GM23338 (cell line): ENCODE measurements at regions not wholly inside any gene's neighbourhood (a gene's known extent, or its start where the extent isn't known, plus 50 kb on each side); places are given as distances from the start of the nearest gene placed in this dataset.

Experiments
- ATAC-seq: fragments of 200-7000 bp; cut with Tn5 transposase; 3 replicates; pipeline ENCODE4 v1.9.1; 2020
- DNase-seq: peaks from one replicate; pipeline ENCODE4 v3.0.0-alpha.2; 2015; ENCODE audit warnings: low spot score
- H2AFZ ChIP-seq: fragments of 200-600 bp; sonication (generic); 2 replicates; pipeline ENCODE4 v1.8.0; 2016; ENCODE audit warnings: antibody characterized with exemption, mild to moderate bottlenecking, moderate library complexity
- H3F3A ChIP-seq: fragments of 200-600 bp; sonication (generic); replicated peaks from 2 replicates; pipeline ENCODE4 v1.8.0; 2017; ENCODE audit warnings: antibody characterized with exemption, mixed run types, low read depth
- H3K27ac ChIP-seq: fragments of 200-600 bp; sonication (generic); 2 replicates; pipeline ENCODE4 v1.6.1; 2016; ENCODE audit warnings: low read depth
- H3K27me3 ChIP-seq: fragments of 200-600 bp; sonication (generic); 2 replicates; pipeline ENCODE4 v1.8.0; 2016; ENCODE audit warnings: mild to moderate bottlenecking, mixed run types, moderate library complexity; ENCODE audit not compliant: insufficient read depth
- H3K36me3 ChIP-seq: fragments of 200-600 bp; sonication (generic); 2 replicates; pipeline ENCODE4 v1.8.0; 2016; ENCODE audit warnings: mild to moderate bottlenecking; ENCODE audit not compliant: insufficient read depth
- H3K4me1 ChIP-seq: fragments of 200-600 bp; sonication (generic); 2 replicates; pipeline ENCODE4 v1.8.0; 2016; ENCODE audit warnings: mild to moderate bottlenecking, moderate library complexity; ENCODE audit not compliant: insufficient read depth
- H3K4me2 ChIP-seq: fragments of 200-600 bp; sonication (generic); 2 replicates; pipeline ENCODE4 v1.7.1; 2017; ENCODE audit warnings: mixed run types
- H3K4me3 ChIP-seq: fragments of 200-600 bp; sonication (generic); 2 replicates; pipeline ENCODE4 v1.6.1; 2016; ENCODE audit warnings: mixed run types
- H3K79me2 ChIP-seq: fragments of 200-600 bp; sonication (generic); replicated peaks from 2 replicates; pipeline ENCODE4 v1.8.0; 2017; ENCODE audit warnings: mild to moderate bottlenecking; ENCODE audit not compliant: insufficient read depth
- H3K9me2 ChIP-seq: fragments of 200-600 bp; sonication (generic); 2 replicates; pipeline ENCODE4 v1.8.0; 2017; ENCODE audit not compliant: insufficient read depth
- H4K20me1 ChIP-seq: fragments of 200-600 bp; sonication (generic); replicated peaks from 2 replicates; pipeline ENCODE4 v1.8.0; 2017; ENCODE audit warnings: mild to moderate bottlenecking; ENCODE audit not compliant: insufficient read depth
- H3K27ac Mint-ChIP-seq: 2 replicates; pipeline ENCODE4 v1.8.0; 2020; ENCODE audit warnings: inconsistent platforms, mild to moderate bottlenecking, moderate library complexity, mixed read lengths
- H3K27me3 Mint-ChIP-seq: 3 replicates; pipeline ENCODE4 v1.8.0; 2022; ENCODE audit warnings: low read depth, mild to moderate bottlenecking, moderate library complexity, mixed read lengths, inconsistent platforms; ENCODE audit not compliant: insufficient read depth, poor library complexity
- H3K36me3 Mint-ChIP-seq: 3 replicates; pipeline ENCODE4 v1.8.0; 2021; ENCODE audit warnings: low read depth, mild to moderate bottlenecking, inconsistent platforms, moderate library complexity, mixed read lengths
- H3K4me1 Mint-ChIP-seq: 3 replicates; pipeline ENCODE4 v1.8.0; 2020; ENCODE audit warnings: mild to moderate bottlenecking, inconsistent platforms, mixed read lengths
- H3K4me3 Mint-ChIP-seq: 3 replicates; pipeline ENCODE4 v1.8.0; 2021; ENCODE audit warnings: moderate library complexity, mild to moderate bottlenecking, inconsistent platforms, mixed read lengths
- H3K9me3 Mint-ChIP-seq: 3 replicates; pipeline ENCODE4 v1.8.0; 2020; ENCODE audit warnings: moderate library complexity, mild to moderate bottlenecking, inconsistent platforms, mixed read lengths
- CREB1 ChIP-seq: fragments of 250-450 bp; sonication (Bioruptor Pico); IDR thresholded peaks from 2 replicates; pipeline ENCODE4 v1.5.0; 2020; ENCODE audit warnings: low read depth, mild to moderate bottlenecking, moderate library complexity
- CTCF ChIP-seq, 2 experiments: fragments of 200-600 bp in 1 of 2; sonication (generic) in 1 of 2; conservative IDR thresholded peaks; 2 replicates each; pipeline versions ENCODE4 v1.5.1 to v1.6.1; 2016 to 2017; ENCODE audit warnings: antibody characterized with exemption in 2 of 2, low read depth in 2 of 2, mild to moderate bottlenecking in 2 of 2, moderate library complexity in 1 of 2
- EZH2 ChIP-seq: fragments of 200-600 bp; sonication (generic); IDR thresholded peaks from one replicate; pipeline ENCODE4 v1.8.0; 2017; ENCODE audit warnings: antibody characterized with exemption, mild to moderate bottlenecking, low read depth; ENCODE audit not compliant: unreplicated experiment
- JUNB ChIP-seq: IDR thresholded peaks from one replicate; pipeline ENCODE4 v1.6.1; 2016; ENCODE audit warnings: antibody characterized with exemption; ENCODE audit not compliant: unreplicated experiment
- NANOG ChIP-seq: IDR thresholded peaks from 2 replicates; pipeline ENCODE4 v1.6.1; 2016; ENCODE audit warnings: antibody characterized with exemption, borderline replicate concordance
- STAT1 ChIP-seq: IDR thresholded peaks from one replicate; pipeline ENCODE4 v1.6.1; 2016; ENCODE audit warnings: antibody characterized with exemption; ENCODE audit not compliant: unreplicated experiment
- ZNF114 ChIP-seq: fragments of 250-450 bp; sonication (Bioruptor Pico); IDR thresholded peaks from 2 replicates; pipeline ENCODE4 v1.5.0; 2020; ENCODE audit warnings: mild to moderate bottlenecking, moderate library complexity
- ZNF331 ChIP-seq: fragments of 250-450 bp; sonication (Bioruptor Pico); IDR thresholded peaks from 2 replicates; pipeline ENCODE4 v1.5.0; 2020; ENCODE audit warnings: low read depth, mild to moderate bottlenecking, moderate library complexity
- TF ChIP-seq, protein P1 (sequence below): IDR thresholded peaks from one replicate; pipeline ENCODE4 v1.6.1; 2018; ENCODE audit warnings: antibody characterized with exemption; ENCODE audit not compliant: unreplicated experiment
- TF ChIP-seq, protein P2 (sequence below): IDR thresholded peaks from 2 replicates; pipeline ENCODE4 v1.6.1; 2016; ENCODE audit warnings: antibody characterized with exemption

- ATAC-seq (no peak), DNase-seq (no peak)
- Histone ChIP-seq H3K4me2 (no peak overlapping the region), H3K9me2 (no peaks in the 10 kb centered on the region), H3F3A (no peaks in the 10 kb centered on the region), H3K4me1 (no peaks in the 10 kb centered on the region), H4K20me1 (no peaks in the 10 kb centered on the region), H3K27me3 (no peaks in the 10 kb centered on the region), H3K79me2 (no peaks in the 10 kb centered on the region), H2AFZ (no peak overlapping the region), H3K4me3 (no peak overlapping the region), H3K36me3 (no peaks in the 10 kb centered on the region; the same call in 1 of the 2 replicates), H3K27ac (no peak overlapping the region)
- Mint-ChIP-seq H3K4me1 (no peaks in the 10 kb centered on the region; the same call in 2 of the 3 replicates), H3K4me3 (no peak overlapping the region), H3K27me3 (no peaks in the 10 kb centered on the region), H3K9me3 (peaks cover 59% of the 10 kb centered on the region), H3K36me3 (no peaks in the 10 kb centered on the region), H3K27ac (no peak overlapping the region)
- TF ChIP-seq JUNB = no peak
- no peak for TF ChIP-seq CTCF (conservative IDR thresholded peaks at IDR 0.05; ENCODE audit: low read depth in 2 of 2)
- no peak for TF ChIP-seq ZNF331 (CRISPR knock-in tag)
- TF ChIP-seq ZNF114 (CRISPR knock-in tag) = no peak
- TF ChIP-seq, protein P1, sequence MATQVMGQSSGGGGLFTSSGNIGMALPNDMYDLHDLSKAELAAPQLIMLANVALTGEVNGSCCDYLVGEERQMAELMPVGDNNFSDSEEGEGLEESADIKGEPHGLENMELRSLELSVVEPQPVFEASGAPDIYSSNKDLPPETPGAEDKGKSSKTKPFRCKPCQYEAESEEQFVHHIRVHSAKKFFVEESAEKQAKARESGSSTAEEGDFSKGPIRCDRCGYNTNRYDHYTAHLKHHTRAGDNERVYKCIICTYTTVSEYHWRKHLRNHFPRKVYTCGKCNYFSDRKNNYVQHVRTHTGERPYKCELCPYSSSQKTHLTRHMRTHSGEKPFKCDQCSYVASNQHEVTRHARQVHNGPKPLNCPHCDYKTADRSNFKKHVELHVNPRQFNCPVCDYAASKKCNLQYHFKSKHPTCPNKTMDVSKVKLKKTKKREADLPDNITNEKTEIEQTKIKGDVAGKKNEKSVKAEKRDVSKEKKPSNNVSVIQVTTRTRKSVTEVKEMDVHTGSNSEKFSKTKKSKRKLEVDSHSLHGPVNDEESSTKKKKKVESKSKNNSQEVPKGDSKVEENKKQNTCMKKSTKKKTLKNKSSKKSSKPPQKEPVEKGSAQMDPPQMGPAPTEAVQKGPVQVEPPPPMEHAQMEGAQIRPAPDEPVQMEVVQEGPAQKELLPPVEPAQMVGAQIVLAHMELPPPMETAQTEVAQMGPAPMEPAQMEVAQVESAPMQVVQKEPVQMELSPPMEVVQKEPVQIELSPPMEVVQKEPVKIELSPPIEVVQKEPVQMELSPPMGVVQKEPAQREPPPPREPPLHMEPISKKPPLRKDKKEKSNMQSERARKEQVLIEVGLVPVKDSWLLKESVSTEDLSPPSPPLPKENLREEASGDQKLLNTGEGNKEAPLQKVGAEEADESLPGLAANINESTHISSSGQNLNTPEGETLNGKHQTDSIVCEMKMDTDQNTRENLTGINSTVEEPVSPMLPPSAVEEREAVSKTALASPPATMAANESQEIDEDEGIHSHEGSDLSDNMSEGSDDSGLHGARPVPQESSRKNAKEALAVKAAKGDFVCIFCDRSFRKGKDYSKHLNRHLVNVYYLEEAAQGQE = no peak
- no peak for TF ChIP-seq CREB1
- TF ChIP-seq, protein P2, sequence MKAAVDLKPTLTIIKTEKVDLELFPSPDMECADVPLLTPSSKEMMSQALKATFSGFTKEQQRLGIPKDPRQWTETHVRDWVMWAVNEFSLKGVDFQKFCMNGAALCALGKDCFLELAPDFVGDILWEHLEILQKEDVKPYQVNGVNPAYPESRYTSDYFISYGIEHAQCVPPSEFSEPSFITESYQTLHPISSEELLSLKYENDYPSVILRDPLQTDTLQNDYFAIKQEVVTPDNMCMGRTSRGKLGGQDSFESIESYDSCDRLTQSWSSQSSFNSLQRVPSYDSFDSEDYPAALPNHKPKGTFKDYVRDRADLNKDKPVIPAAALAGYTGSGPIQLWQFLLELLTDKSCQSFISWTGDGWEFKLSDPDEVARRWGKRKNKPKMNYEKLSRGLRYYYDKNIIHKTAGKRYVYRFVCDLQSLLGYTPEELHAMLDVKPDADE = no peak
- TF ChIP-seq STAT1 = no peak
- TF ChIP-seq EZH2 = no peak
Measured at GRCh38 chr9:101846161-101846560, 107.7 kb upstream of the GRIN3A start.

- Mint-ChIP-seq H3K36me3 (no peaks in the 10 kb centered on the region), H3K27ac (no peak overlapping the region), H3K27me3 (peaks cover 5% of the 10 kb centered on the region), H3K9me3 (peaks cover 80% of the 10 kb centered on the region), H3K4me3 (no peak overlapping the region), H3K4me1 (no peaks in the 10 kb centered on the region; the same call in 2 of the 3 replicates)
- Histone ChIP-seq H3F3A (no peaks in the 10 kb centered on the region), H3K27me3 (no peaks in the 10 kb centered on the region), H3K79me2 (no peaks in the 10 kb centered on the region), H3K9me2 (no peaks in the 10 kb centered on the region), H3K4me2 (no peak overlapping the region), H3K4me1 (no peaks in the 10 kb centered on the region), H2AFZ (no peak overlapping the region), H3K4me3 (no peak overlapping the region), H3K36me3 (no peaks in the 10 kb centered on the region), H4K20me1 (no peaks in the 10 kb centered on the region), H3K27ac (no peak overlapping the region)
- no peak for DNase-seq
- ATAC-seq = no peak
- no peak for TF ChIP-seq NANOG
Measured at GRCh38 chr9:101840694-101841188, 102.3 kb upstream of the GRIN3A start.
